Keratinocyte (primary cell): ENCODE measurements at regions not wholly inside any gene's neighbourhood (a gene's known extent, or its start where the extent isn't known, plus 50 kb on each side); places are given as distances from the start of the nearest gene placed in this dataset.

ENCODE experiments used
- CTCF ChIP-seq, 3 experiments: IDR thresholded peaks in 1 of 3; conservative IDR thresholded peaks in 1 of 3; optimal IDR thresholded peaks in 1 of 3; 2 replicates in 2 of 3; 3 replicates in 1 of 3; pipeline versions ENCODE3 to v1.5.1; 2011; ENCODE audit warnings: low read length in 3 of 3, mild to moderate bottlenecking in 3 of 3, moderate library complexity in 2 of 3, control low read depth in 1 of 3, inconsistent platforms in 1 of 3; ENCODE audit not compliant: insufficient read depth in 2 of 3; ENCODE audit errors: extremely low read depth in 1 of 3
- EZH2 ChIP-seq: IDR thresholded peaks from one replicate; pipeline ENCODE4 v1.6.1; 2012; ENCODE audit warnings: inconsistent platforms, mild to moderate bottlenecking, low read length, moderate library complexity

GRCh38 chr4:126172126-126172525, 857.4 kb downstream of the FAT4 start:
- TF ChIP-seq EZH2 (no peak), CTCF (optimal IDR thresholded peaks at IDR 0.05 in 1 of 3, IDR thresholded peaks at IDR 0.05 in 1 of 3, conservative IDR thresholded peaks at IDR 0.05 in 1 of 3; ENCODE audit: extremely low read depth in 1 of 3, insufficient read depth in 2 of 3, low read length in 3 of 3) (no peak)
